ENCODE measurements at regions not wholly inside any gene's neighbourhood (a gene's known extent, or its start where the extent isn't known, plus 50 kb on each side); places are given as distances from the start of the nearest gene placed in this dataset.

- DNase-seq (ENCODE audit: low read depth in 2 of 3, low spot score in 2 of 3): no peak
Observed at GRCh38 chr9:626596-626995, 214.9 kb upstream of the DMRT1 start.

GRCh38 chr9:627336-627970, 214.0 kb upstream of the DMRT1 start:
- DNase-seq (ENCODE audit: low read depth in 2 of 3, low spot score in 2 of 3): no peak

- no peak for DNase-seq (ENCODE audit: low read depth in 2 of 3, low spot score in 2 of 3)
Observed at GRCh38 chr9:629146-629545, 212.4 kb upstream of the DMRT1 start.

- DNase-seq (ENCODE audit: low read depth in 2 of 3, low spot score in 2 of 3): no peak
Observed at GRCh38 chr9:630817-631216, 210.7 kb upstream of the DMRT1 start.

- no peak for DNase-seq (ENCODE audit: low read depth in 2 of 3, low spot score in 2 of 3)
Observed at GRCh38 chr9:631596-631995, 209.9 kb upstream of the DMRT1 start.

GRCh38 chr9:633461-633860, 208.0 kb upstream of the DMRT1 start:
- DNase-seq (ENCODE audit: low read depth in 2 of 3, low spot score in 2 of 3): no peak

GRCh38 chr9:636931-637591, 204.4 kb upstream of the DMRT1 start:
- no peak for DNase-seq (ENCODE audit: low read depth in 2 of 3, low spot score in 2 of 3)

- DNase-seq (ENCODE audit: low read depth in 2 of 3, low spot score in 2 of 3): no peak
Observed at GRCh38 chr9:638152-638551, 203.3 kb upstream of the DMRT1 start.

GRCh38 chr9:642014-642413, 199.5 kb upstream of the DMRT1 start:
- DNase-seq (ENCODE audit: low read depth in 2 of 3, low spot score in 2 of 3): no peak

GRCh38 chr9:643966-644365, 197.5 kb upstream of the DMRT1 start:
- no peak for DNase-seq (ENCODE audit: low read depth in 2 of 3, low spot score in 2 of 3)

GRCh38 chr9:647522-647921, 194.0 kb upstream of the DMRT1 start:
- DNase-seq (ENCODE audit: low read depth in 2 of 3, low spot score in 2 of 3): no peak

- DNase-seq (ENCODE audit: low read depth in 2 of 3, low spot score in 2 of 3): no peak
Observed at GRCh38 chr9:649128-650074, 192.1 kb upstream of the DMRT1 start.

GRCh38 chr9:650362-650761, 191.1 kb upstream of the DMRT1 start:
- no peak for DNase-seq (ENCODE audit: low read depth in 2 of 3, low spot score in 2 of 3)

GRCh38 chr9:651371-651770, 190.1 kb upstream of the DMRT1 start:
- no peak for DNase-seq (ENCODE audit: low read depth in 2 of 3, low spot score in 2 of 3)

- no peak for DNase-seq (ENCODE audit: low read depth in 2 of 3, low spot score in 2 of 3)
Observed at GRCh38 chr9:652914-653313, 188.6 kb upstream of the DMRT1 start.

GRCh38 chr9:653421-653820, 188.1 kb upstream of the DMRT1 start:
- no peak for DNase-seq (ENCODE audit: low read depth in 2 of 3, low spot score in 2 of 3)

- no peak for DNase-seq (ENCODE audit: low read depth in 2 of 3, low spot score in 2 of 3)
Observed at GRCh38 chr9:653856-654387, 187.6 kb upstream of the DMRT1 start.

- DNase-seq (ENCODE audit: low read depth in 2 of 3, low spot score in 2 of 3): no peak
Observed at GRCh38 chr9:655875-656274, 185.6 kb upstream of the DMRT1 start.

- DNase-seq (ENCODE audit: low read depth in 2 of 3, low spot score in 2 of 3): no peak
Observed at GRCh38 chr9:656926-657568, 184.4 kb upstream of the DMRT1 start.

GRCh38 chr9:659286-659685, 182.2 kb upstream of the DMRT1 start:
- no peak for DNase-seq (ENCODE audit: low read depth in 2 of 3, low spot score in 2 of 3)

- no peak for DNase-seq (ENCODE audit: low read depth in 2 of 3, low spot score in 2 of 3)
Observed at GRCh38 chr9:660227-660626, 181.3 kb upstream of the DMRT1 start.
